BE2C (cell line): ENCODE measurements at regions not wholly inside any gene's neighbourhood (a gene's known extent, or its start where the extent isn't known, plus 50 kb on each side); places are given as distances from the start of the nearest gene placed in this dataset.

Source experiments
- DNase-seq: peaks from one replicate; pipeline ENCODE4 v3.0.0-alpha.2; 2020
- H3K27me3 ChIP-seq: fragments of 250-450 bp; sonication (Bioruptor Pico); 2 replicates; pipeline ENCODE4 v1.5.1; 2020; ENCODE audit warnings: mild to moderate bottlenecking
- H3K36me3 ChIP-seq: fragments of 250-450 bp; sonication (Bioruptor Pico); 2 replicates; pipeline ENCODE4 v1.5.1; 2020; ENCODE audit warnings: mild to moderate bottlenecking
- H3K4me1 ChIP-seq: fragments of 250-450 bp; sonication (Bioruptor Pico); 2 replicates; pipeline ENCODE4 v1.5.1; 2020
- H3K4me3 ChIP-seq: 2 replicates; pipeline ENCODE4 v1.5.1; 2011; ENCODE audit warnings: low read depth, low read length
- H3K9me3 ChIP-seq: fragments of 250-450 bp; sonication (Bioruptor Pico); 2 replicates; pipeline ENCODE4 v1.5.1; 2020
- TF ChIP-seq, protein P1 (sequence below): IDR thresholded peaks from 2 replicates; pipeline ENCODE4 v1.5.1; 2012; ENCODE audit warnings: mild to moderate bottlenecking, low read depth, low read length

DNA sequence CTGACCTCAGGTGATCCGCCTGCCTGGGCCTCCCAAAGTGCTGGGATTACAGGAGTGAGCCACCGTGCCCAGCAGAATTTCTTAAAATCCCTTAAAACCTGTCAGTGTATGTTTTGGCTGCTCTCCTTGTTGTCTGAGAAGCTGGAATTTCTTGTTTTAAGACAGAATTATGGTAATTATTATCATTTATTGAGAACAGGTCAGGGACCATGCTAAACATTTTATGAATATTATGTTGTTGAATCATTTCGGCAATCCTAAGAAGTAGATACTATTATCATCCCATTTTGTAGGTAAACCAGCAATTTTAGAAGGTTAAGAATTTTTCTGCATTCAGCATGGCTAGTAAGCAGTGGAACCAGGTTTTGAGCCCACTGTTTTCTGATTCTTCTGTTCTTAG is 86.1 kb upstream of the AKIRIN2 start:
- DNase-seq = no peak
- Histone ChIP-seq H3K9me3 (no peaks in the 10 kb centered on the region), H3K4me3 (no peak overlapping the region), H3K36me3 (no peaks in the 10 kb centered on the region), H3K27me3 (peaks cover 13% of the 10 kb centered on the region; the same call in 1 of the 2 replicates), H3K4me1 (no peaks in the 10 kb centered on the region)
- TF ChIP-seq, protein P1, sequence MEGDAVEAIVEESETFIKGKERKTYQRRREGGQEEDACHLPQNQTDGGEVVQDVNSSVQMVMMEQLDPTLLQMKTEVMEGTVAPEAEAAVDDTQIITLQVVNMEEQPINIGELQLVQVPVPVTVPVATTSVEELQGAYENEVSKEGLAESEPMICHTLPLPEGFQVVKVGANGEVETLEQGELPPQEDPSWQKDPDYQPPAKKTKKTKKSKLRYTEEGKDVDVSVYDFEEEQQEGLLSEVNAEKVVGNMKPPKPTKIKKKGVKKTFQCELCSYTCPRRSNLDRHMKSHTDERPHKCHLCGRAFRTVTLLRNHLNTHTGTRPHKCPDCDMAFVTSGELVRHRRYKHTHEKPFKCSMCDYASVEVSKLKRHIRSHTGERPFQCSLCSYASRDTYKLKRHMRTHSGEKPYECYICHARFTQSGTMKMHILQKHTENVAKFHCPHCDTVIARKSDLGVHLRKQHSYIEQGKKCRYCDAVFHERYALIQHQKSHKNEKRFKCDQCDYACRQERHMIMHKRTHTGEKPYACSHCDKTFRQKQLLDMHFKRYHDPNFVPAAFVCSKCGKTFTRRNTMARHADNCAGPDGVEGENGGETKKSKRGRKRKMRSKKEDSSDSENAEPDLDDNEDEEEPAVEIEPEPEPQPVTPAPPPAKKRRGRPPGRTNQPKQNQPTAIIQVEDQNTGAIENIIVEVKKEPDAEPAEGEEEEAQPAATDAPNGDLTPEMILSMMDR = no peak

DNA sequence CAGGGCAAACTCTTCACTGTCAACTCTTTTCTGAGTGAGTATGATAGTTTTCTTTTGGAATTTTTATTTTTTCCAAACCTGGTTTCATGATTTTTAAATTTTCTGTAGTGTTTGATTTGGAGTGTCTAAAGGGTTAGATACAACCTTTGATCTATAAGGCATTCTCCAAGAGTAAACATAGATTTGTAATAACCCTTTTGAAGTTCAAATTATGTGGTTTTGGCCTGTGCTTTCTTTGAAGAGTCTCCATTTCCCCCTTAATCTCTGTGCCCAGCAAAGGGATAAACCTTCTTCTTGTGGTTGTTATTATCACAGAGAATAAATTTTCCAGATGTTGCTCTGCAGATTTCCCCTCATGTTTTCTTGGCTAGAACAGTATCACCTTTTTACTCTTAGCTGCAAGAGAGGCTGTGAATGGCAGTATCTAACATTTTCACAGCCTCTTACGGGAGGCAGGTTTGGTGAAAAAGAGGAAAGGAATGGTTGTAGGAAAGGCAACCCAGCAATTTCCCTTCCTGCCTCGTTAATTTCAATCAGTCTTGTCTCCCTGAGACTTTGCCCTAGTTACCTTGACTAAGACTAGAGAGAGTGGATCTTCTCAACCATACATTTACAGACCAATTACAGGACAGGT is 83.3 kb upstream of the AKIRIN2 start:
- Histone ChIP-seq H3K4me1 (no peaks in the 10 kb centered on the region), H3K9me3 (no peaks in the 10 kb centered on the region), H3K36me3 (no peaks in the 10 kb centered on the region), H3K27me3 (peaks cover 13% of the 10 kb centered on the region; the same call in 1 of the 2 replicates), H3K4me3 (no peak overlapping the region)
- DNase-seq = no peak
- TF ChIP-seq, protein P1 = no peak

DNA sequence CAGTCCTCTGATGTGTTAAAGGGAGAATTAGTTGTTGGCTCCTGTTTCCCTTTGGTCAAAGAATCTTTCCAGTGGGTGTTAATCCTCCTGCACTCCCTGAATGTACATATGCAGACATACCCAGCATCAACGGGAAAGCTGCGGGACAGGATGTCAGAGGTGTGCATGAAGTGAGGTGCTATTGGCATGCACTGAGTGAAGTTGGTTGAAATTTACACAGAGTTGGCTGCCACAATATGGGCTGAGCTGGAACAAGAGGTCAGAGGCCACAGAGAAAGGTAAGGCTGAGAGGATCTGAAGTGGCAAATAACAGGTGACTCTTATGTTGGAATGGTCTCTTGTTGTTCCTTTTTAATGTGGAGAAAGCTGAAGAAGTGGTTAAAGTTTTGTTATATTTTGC is 82.7 kb upstream of the AKIRIN2 start:
- peaks cover 9% of the 10 kb centered on the region; the same call in 1 of the 2 replicates for H3K27me3 ChIP-seq
- H3K36me3 ChIP-seq = no peaks in the 10 kb centered on the region
- no peaks in the 10 kb centered on the region for H3K9me3 ChIP-seq
- no peaks in the 10 kb centered on the region for H3K4me1 ChIP-seq
- TF ChIP-seq, protein P1 = no peak
- no peak for DNase-seq
- H3K4me3 ChIP-seq = no peak overlapping the region

GRCh38 chr6:87784051-87784450 is 82.0 kb upstream of the AKIRIN2 start:
- H3K9me3 ChIP-seq = no peaks in the 10 kb centered on the region
- no peaks in the 10 kb centered on the region for H3K36me3 ChIP-seq
- 0 out of 2 replicates have a peak, but pooled peaks cover 3% of the 10 kb centered on the region for H3K27me3 ChIP-seq
- TF ChIP-seq, protein P1 = no peak
- no peak for DNase-seq
- H3K4me3 ChIP-seq = no peak overlapping the region
- no peaks in the 10 kb centered on the region for H3K4me1 ChIP-seq

DNA sequence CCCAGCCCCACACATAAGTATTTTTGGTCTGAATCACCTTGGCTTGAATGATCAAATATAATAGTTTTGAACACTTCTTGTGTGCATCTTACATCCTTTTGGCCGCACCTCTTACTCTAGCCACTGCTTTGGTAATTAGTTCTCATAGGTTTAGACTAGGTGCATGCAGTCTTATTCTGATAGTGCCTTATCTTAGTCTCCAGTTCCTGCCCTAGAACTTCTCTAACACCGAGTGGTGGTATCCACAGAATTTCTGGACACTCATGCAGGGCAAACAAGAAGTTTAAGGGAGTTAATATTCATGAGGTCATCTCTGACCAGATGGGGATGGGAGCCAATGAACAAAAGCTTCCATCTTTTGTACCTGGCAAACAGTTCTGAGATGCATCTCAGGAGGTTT is 77.5 kb upstream of the AKIRIN2 start:
- no peak for DNase-seq
- H3K4me1 ChIP-seq = no peaks in the 10 kb centered on the region

More for the DNA sequence above, 77.5 kb upstream of the AKIRIN2 start:
- Histone ChIP-seq H3K4me3 (no peak overlapping the region), H3K27me3 (no peaks in the 10 kb centered on the region), H3K9me3 (no peaks in the 10 kb centered on the region), H3K36me3 (no peaks in the 10 kb centered on the region)
- TF ChIP-seq, protein P1 = no peak
